22Rv1 (cell line): ENCODE measurements at regions not wholly inside any gene's neighbourhood (a gene's known extent, or its start where the extent isn't known, plus 50 kb on each side); places are given as distances from the start of the nearest gene placed in this dataset.

ENCODE experiments used
- H3K27ac ChIP-seq: fragments of 450-650 bp; 2 replicates; pipeline ENCODE4 v1.5.1; 2017
- CTCF ChIP-seq: fragments of 450-650 bp; IDR thresholded peaks from 2 replicates; pipeline ENCODE4 v1.5.1; 2017; ENCODE audit warnings: mild to moderate bottlenecking
- ZFX ChIP-seq: fragments of 450-650 bp; IDR thresholded peaks from 2 replicates; pipeline ENCODE4 v1.6.1; 2017; ENCODE audit warnings: antibody characterized with exemption, borderline replicate concordance

GRCh38 chr2:234548695-234549420 is 52.0 kb upstream of the ARL4C start:
- no peak overlapping the region for H3K27ac ChIP-seq
- no peak for TF ChIP-seq CTCF
- TF ChIP-seq ZFX: no peak

DNA sequence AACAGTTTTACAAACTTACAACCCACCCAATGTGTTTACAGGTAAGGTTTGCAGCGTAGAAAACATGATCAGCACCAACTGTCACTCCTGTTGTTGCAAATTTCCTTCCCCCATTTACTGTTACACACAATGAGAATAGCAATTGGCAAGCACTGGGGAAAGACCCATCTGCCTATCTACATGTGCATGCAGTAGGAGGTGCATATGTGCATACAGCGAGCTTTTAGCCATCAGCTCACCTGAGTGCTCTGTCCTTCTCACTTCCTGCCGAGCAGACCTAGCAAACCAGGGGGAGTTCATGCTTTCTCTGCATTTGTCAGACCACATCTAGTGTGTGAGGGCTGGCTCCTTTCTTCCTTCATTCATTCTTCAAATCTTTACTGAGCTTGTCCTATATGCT is 49.9 kb upstream of the ARL4C start:
- TF ChIP-seq ZFX (no peak), CTCF (no peak)
- H3K27ac ChIP-seq: no peak overlapping the region
